OCI-LY7 (cell line): ENCODE measurements at regions not wholly inside any gene's neighbourhood (a gene's known extent, or its start where the extent isn't known, plus 50 kb on each side); places are given as distances from the start of the nearest gene placed in this dataset.

Source experiments
- BruUV-seq: library from RNA; stranded (reverse); fragments of 400-500 nt; replicated peaks from 2 replicates; lab custom pipeline; 2021; lab: Mats Ljungman, UMichigan
- CTCF ChIA-PET: fragments of 300-600 bp; sonication (Branson Sonifier 250); formaldehyde crosslinking; loops from one replicate; lab custom pipeline; 2022; ENCODE audit warnings: antibody characterized with exemption; ENCODE audit not compliant: unreplicated experiment; lab: Charles Lee
- POLR2A ChIA-PET: fragments of 300-600 bp; sonication (Branson Sonifier 250); formaldehyde crosslinking; loops from one replicate; lab custom pipeline; 2022; ENCODE audit warnings: antibody characterized with exemption; lab: Charles Lee
- DNase-seq: peaks from one replicate; pipeline ENCODE4 v3.0.0-alpha.2; 2015; ENCODE audit warnings: low spot score
- H2AFZ ChIP-seq: fragments of 200-600 bp; sonication (generic), shearing (Covaris generic); 2 replicates; pipeline ENCODE4 v1.6.1; 2014; ENCODE audit warnings: mild to moderate bottlenecking, antibody characterized with exemption, low read length, moderate library complexity
- H3K27ac ChIP-seq: fragments of 200-600 bp; sonication (generic); 2 replicates; pipeline ENCODE4 v1.5.1; 2014; ENCODE audit warnings: mixed run types, low read depth, mild to moderate bottlenecking, moderate library complexity, low read length, inconsistent platforms; ENCODE audit not compliant: poor library complexity, severe bottlenecking
- H3K36me3 ChIP-seq: fragments of 200-600 bp; sonication (generic); 2 replicates; pipeline ENCODE4 v1.6.1; 2014; ENCODE audit warnings: mild to moderate bottlenecking, antibody characterized with exemption, low read length, moderate library complexity, mixed read lengths; ENCODE audit not compliant: insufficient read depth
- H3K4me1 ChIP-seq: fragments of 200-600 bp; sonication (generic); 2 replicates; pipeline ENCODE4 v1.5.1; 2014; ENCODE audit warnings: mild to moderate bottlenecking, low read length; ENCODE audit not compliant: insufficient read depth, poor library complexity, severe bottlenecking
- H3K4me2 ChIP-seq: fragments of 200-600 bp; sonication (generic); 2 replicates; pipeline ENCODE4 v1.6.1; 2014; ENCODE audit warnings: mild to moderate bottlenecking, low read length
- H3K4me3 ChIP-seq: fragments of 200-600 bp; sonication (generic); 2 replicates; pipeline ENCODE4 v1.5.1; 2014; ENCODE audit warnings: mild to moderate bottlenecking, low read depth, low read length; ENCODE audit not compliant: poor library complexity, severe bottlenecking
- H3K79me2 ChIP-seq: fragments of 200-600 bp; sonication (generic); 2 replicates; pipeline ENCODE4 v1.6.1; 2016; ENCODE audit warnings: low read depth, mild to moderate bottlenecking, low read length, moderate library complexity, mixed read lengths; ENCODE audit not compliant: insufficient read depth
- H3K9me2 ChIP-seq: fragments of 200-600 bp; sonication (generic); 2 replicates; pipeline ENCODE4 v1.6.1; 2016; ENCODE audit warnings: mild to moderate bottlenecking, low read length, mixed read lengths; ENCODE audit not compliant: insufficient read depth
- H3K9me3 ChIP-seq: fragments of 200-600 bp; sonication (generic); 2 replicates; pipeline ENCODE4 v1.6.1; 2014; ENCODE audit warnings: mild to moderate bottlenecking, mixed run types, low read length, mixed read lengths
- H4K20me1 ChIP-seq: fragments of 200-600 bp; sonication (generic); 2 replicates; pipeline ENCODE4 v1.6.1; 2014; ENCODE audit warnings: mild to moderate bottlenecking, antibody characterized with exemption, low read length, moderate library complexity, mixed read lengths; ENCODE audit not compliant: insufficient read depth
- CTCF ChIP-seq: fragments of 200-600 bp; sonication (generic); conservative IDR thresholded peaks from 2 replicates; pipeline ENCODE4 v1.5.1; 2014; ENCODE audit warnings: mild to moderate bottlenecking, antibody characterized with exemption, low read length, moderate library complexity, mixed read lengths
- EZH2phosphoT487 ChIP-seq: fragments of 200-600 bp; sonication (generic); IDR thresholded peaks from 2 replicates; pipeline ENCODE4 v1.6.1; 2018; ENCODE audit warnings: low read depth, borderline replicate concordance, mild to moderate bottlenecking, mixed run types, antibody characterized with exemption, low read length, moderate library complexity, mixed read lengths
- intact Hi-C: fragments of 100-400 bp; cut with micrococcal nuclease; formaldehyde crosslinking; loops from one replicate; pipeline ENCODE4 v1.10.0; 2022; ENCODE audit not compliant: unreplicated experiment

DNA sequence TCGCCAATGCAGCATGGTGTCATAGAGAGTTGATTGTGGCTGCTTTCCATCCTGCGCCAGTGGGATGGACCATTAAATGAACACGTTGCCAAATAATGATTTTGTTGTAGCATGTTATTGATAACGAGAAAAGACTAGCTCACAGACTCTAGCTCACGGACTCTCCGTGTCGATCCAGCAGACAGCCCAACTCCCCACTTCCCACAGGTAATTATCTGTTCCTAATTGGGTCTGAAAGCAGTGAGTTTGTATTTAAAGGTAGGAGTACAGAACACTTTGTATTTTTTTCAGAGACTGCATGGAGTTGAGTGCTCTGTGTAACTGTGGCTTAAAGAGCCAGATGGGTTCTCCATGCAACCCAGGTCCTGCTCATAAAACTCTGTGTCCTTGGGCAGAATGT lies 1250.5 kb downstream of the TYW1 start:
- no peaks in the 10 kb centered on the region for H3K36me3 ChIP-seq
- no peak for DNase-seq
- no peak overlapping the region for H3K4me2 ChIP-seq
- no peaks in the 10 kb centered on the region for H4K20me1 ChIP-seq
- intact Hi-C loops, result no loop called here
- TF ChIP-seq EZH2phosphoT487 (no peak), CTCF (no peak)
- H2AFZ ChIP-seq, result no peak overlapping the region
- peaks cover 10% of the 10 kb centered on the region; the same call in 1 of the 2 replicates for H3K9me3 ChIP-seq
- no peaks in the 10 kb centered on the region for H3K9me2 ChIP-seq
- no peak overlapping the region for H3K27ac ChIP-seq
- no TSS peak for BruUV-seq
- no peaks in the 10 kb centered on the region for H3K79me2 ChIP-seq
- ChIA-PET POLR2A (no interaction called here), CTCF (no interaction called here)
- no peak overlapping the region for H3K4me3 ChIP-seq
- no peaks in the 10 kb centered on the region for H3K4me1 ChIP-seq

- DNase-seq, result no peak
- Histone ChIP-seq H4K20me1 (no peaks in the 10 kb centered on the region), H3K36me3 (no peaks in the 10 kb centered on the region), H3K4me2 (no peak overlapping the region), H3K9me2 (no peaks in the 10 kb centered on the region), H3K4me1 (no peaks in the 10 kb centered on the region), H3K4me3 (no peak overlapping the region), H3K79me2 (no peaks in the 10 kb centered on the region), H3K9me3 (peaks cover 10% of the 10 kb centered on the region; the same call in 1 of the 2 replicates), H2AFZ (no peak overlapping the region), H3K27ac (no peak overlapping the region)
- BruUV-seq, result no TSS peak
- ChIA-PET CTCF (no interaction called here), POLR2A (no interaction called here)
- intact Hi-C loops, result no loop called here
- TF ChIP-seq EZH2phosphoT487 (no peak), CTCF (no peak)
Observed at GRCh38 chr7:68247571-68247970, 1250.9 kb downstream of the TYW1 start.

- intact Hi-C loops, result no loop called here
- POLR2A ChIA-PET, result no interaction called here
- Histone ChIP-seq H3K27ac (no peak overlapping the region), H3K4me1 (no peaks in the 10 kb centered on the region), H3K9me2 (no peaks in the 10 kb centered on the region), H4K20me1 (no peaks in the 10 kb centered on the region), H3K9me3 (peaks cover 10% of the 10 kb centered on the region; the same call in 1 of the 2 replicates), H3K4me3 (no peak overlapping the region), H2AFZ (no peak overlapping the region), H3K4me2 (no peak overlapping the region), H3K79me2 (no peaks in the 10 kb centered on the region), H3K36me3 (no peaks in the 10 kb centered on the region)
- CTCF ChIA-PET, result no interaction called here
- TF ChIP-seq EZH2phosphoT487 (no peak), CTCF (no peak)
- DNase-seq, result no peak
- BruUV-seq, result no TSS peak
Observed at GRCh38 chr7:68248973-68249372, 1252.3 kb downstream of the TYW1 start.
